ENCODE measurements at regions not wholly inside any gene's neighbourhood (a gene's known extent, or its start where the extent isn't known, plus 50 kb on each side); places are given as distances from the start of the nearest gene placed in this dataset.
"Not testable (repeated sequence)": the region's sequence is repeated elsewhere in the genome, so short reads cannot be mapped to it uniquely, and the experiment has no call there.

- DNase-seq (ENCODE audit: low read depth) = no peak
Measured at GRCh38 chr3:62926494-62926893, 51.3 kb upstream of the CADPS start.

- DNase-seq (ENCODE audit: low read depth) = no peak
Measured at GRCh38 chr3:62928256-62928655, 53.0 kb upstream of the CADPS start.

GRCh38 chr3:62929771-62930170 lies 54.6 kb upstream of the CADPS start:
- DNase-seq (ENCODE audit: low read depth) = no peak

- no peak for DNase-seq (ENCODE audit: low read depth)
Measured at GRCh38 chr3:62935793-62936192, 60.6 kb upstream of the CADPS start.

GRCh38 chr3:62936626-62937254 lies 61.5 kb upstream of the CADPS start:
- no peak for DNase-seq (ENCODE audit: low read depth)

DNA sequence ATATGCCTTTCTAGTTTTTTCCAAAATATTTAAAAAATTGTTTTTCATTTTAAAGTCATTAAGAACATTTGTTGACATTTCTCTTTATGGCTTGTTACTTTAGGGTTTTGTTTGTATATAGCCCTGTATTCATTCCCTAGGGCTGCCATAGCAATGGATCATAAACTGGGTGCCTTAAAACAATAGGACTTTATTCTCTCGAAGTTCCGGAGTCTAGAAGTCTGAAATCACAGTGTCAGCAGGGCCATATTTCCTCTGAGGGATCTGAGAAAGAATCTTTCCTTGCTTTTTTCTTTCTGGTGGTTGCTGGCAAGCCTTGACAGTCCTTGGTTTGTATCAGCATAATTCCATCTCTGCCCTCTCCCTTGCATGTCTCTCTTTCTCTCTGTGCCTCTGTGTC lies 63.4 kb upstream of the CADPS start:
- no peak for DNase-seq (ENCODE audit: low read depth)

- DNase-seq (ENCODE audit: low read depth) = no peak
Measured at GRCh38 chr3:62939707-62940106, 64.5 kb upstream of the CADPS start.

DNA sequence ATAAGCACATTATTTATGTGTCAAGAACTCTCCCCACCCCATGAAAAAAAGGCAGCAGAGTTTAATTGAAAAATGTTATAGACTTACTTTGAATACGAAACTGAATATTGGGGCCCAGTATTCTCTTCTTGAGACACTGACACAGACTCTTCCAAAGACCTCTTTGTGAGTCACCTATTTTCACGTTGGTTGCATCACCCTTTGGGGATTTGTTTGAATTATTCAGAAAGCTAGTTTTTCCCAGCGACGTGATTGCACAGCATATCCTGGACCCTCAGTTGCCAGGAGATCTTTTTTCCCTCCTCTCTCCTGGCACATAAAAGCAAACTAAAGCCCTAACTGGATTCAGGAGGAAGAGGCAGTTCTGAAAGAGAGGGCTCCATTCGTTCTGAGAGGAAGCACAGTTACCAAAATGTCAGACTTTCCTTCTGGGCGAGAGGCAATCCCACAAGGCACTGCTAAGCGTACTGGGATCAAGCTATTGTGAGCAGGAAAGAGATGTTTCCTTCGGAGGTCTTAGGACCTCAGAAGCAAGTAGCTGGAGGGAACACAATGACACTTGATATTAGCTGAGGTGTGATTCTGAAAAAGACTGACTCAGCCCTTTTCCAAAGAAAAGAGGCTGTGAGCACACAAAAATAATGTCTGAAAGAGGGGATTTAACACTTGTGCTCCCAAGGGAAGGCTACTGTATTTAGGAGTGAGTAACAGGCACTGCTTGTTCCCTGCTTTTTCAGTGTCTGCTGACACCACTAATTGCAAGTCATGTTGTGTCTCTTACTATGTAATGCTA lies 65.8 kb upstream of the CADPS start:
- peak; percentile 56 for DNase-seq (ENCODE audit: low read depth)

DNA sequence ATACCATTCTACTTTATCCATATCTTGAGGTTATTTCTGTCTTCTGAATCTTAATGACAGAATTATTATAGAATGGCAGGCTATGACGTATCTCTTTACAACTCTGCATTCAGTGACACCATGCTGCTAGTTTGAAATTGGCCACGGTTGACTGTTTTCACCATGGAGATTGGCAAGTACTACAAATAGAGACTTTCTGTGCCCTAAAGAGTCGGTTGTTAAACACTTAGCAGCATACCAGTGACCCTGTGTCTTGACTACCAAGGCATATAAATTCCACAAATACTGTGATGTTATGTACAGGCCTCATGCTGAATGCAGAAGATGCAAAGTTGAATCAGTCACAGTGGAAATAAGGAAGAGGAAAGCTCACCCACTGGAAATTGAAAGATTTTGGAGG lies 67.0 kb upstream of the CADPS start:
- DNase-seq (ENCODE audit: low read depth) = no peak

GRCh38 chr3:62942764-62943163 lies 67.5 kb upstream of the CADPS start:
- DNase-seq (ENCODE audit: low read depth) = no peak

DNA sequence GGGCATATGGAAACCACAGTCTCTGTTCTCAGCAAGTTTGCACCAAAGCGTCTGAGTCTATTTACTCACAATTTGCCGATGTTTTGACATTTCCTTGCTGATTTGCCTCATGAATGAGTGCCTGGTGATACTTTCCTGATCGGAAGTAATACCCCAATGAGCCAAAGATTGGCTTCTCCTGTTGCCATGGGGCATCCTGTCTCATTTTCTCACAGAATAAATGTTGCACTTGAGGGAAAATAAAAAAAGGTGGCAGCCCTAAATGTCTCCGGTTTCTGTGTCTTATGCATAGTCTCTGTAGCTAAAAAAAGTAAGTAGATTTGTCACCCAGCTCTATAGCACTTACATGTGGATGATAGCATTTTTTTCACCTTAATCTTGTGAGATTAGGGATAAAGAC lies 73.7 kb upstream of the CADPS start:
- no peak for DNase-seq (ENCODE audit: low read depth)

DNA sequence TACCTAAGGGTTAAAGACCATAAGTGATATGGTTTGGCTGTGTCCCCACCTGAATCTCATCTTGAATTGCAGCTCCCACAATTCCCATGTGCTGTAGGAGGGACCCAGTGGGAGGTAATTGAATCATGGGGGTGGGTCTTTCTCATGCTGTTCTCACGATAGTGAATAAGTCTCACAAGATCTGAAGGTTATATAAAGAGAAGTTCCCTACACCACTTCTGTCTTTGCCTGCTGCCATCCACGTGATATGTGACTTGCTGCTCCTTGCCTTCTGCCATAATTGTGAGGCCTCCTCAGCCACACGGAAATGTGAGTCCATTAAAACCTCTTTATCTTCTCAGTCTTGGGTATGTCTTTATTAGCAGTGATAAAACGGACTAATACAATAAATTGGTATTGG lies 75.0 kb upstream of the CADPS start:
- DNase-seq (ENCODE audit: low read depth) = no peak

GRCh38 chr3:62951037-62951613 lies 75.9 kb upstream of the CADPS start:
- DNase-seq (ENCODE audit: low read depth) = no peak

DNA sequence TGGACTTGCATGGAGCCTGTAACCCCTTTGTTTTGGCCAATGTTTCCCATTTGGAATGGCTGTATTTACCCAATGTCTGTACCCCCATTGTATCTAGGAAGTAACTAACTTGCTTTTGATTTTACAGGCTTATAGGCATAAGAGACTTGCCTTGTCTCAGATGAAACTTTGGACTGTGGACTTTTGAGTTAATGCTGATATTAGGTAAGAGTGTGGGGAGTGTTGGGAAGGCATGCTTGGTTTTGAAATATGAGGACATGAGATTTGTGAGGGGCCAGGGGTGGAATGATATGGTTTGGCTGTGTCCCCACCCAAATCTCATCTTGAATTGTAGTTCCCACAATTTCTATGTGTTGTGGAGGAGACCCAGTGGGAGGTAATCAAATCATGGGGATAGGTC lies 76.7 kb upstream of the CADPS start:
- DNase-seq (ENCODE audit: low read depth) = not testable (repeated sequence)

DNA sequence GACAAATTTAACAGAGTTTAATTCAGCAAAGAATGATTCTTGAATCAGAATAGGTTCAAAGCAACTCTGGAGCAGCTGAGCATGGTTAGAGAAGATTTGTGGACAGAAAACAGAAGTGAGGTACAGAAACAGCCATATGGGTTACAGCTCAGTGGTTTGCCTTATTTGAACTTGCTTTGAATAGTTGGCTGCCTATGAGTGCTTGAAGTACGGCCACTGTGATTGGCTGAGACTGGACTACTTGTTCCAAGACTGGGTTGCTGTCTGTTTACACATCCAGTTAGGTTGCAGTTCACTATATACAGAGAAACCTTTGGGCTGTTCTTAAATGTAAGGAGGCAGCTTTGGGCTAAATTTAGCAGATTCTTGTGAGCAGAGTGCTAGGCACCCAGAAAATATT lies 79.4 kb upstream of the CADPS start:
- DNase-seq (ENCODE audit: low read depth) = no peak

- no peak for DNase-seq (ENCODE audit: low read depth)
Measured at GRCh38 chr3:62955126-62955525, 79.9 kb upstream of the CADPS start.

GRCh38 chr3:62956411-62956810 lies 81.2 kb upstream of the CADPS start:
- DNase-seq (ENCODE audit: low read depth) = no peak

DNA sequence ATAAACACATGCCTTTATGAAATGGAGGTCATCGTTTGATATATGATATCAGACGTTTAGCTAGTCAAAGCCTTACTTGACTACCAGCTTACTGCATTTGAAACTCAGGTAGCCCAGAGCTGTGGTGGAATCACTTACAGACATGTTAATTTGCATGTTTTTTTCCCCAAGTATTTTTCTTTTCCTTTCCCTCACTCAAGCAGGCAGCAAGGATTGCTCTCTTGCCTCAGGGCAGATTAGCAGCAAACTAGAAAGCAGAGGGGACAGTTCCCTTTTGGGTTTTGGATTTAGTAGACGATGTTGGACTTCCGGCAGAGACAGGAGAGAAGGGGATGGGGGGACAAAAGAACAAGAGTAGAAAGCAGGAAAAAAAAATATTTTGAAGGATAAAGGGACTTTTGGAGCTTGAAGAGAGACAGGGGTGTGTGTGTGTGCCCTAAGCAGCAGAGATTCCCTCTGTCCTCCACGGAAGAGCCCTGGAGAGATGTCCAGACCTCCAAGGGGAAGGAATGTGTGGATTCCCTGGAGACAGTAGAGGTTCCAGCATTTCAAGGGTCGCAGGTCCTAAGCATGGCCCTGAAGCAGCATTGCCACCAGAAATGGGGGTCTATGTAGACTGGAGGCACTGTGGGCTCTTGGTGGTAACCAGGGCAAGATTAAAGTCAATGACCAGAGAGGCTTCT lies 86.8 kb upstream of the CADPS start:
- DNase-seq (ENCODE audit: low read depth) = no peak

DNA sequence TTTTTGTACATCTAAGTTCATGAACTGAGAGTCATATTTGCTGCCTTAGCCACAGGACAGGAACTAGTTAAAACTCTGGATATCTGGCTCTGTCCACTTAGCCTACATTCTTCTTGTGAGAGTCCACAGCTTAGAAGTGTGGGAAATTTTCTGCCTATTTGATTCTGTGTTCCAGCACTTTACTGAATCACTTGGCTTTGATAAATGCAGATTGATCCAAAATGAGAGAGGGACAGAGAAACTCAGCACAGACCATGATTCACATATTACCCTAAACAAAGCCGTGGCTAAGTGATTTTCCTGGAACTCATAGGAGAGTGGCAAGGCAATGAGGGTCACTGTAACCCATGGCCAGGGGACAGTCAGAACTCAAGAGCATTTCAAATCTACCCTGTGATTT lies 87.5 kb upstream of the CADPS start:
- DNase-seq (ENCODE audit: low read depth) = no peak

DNA sequence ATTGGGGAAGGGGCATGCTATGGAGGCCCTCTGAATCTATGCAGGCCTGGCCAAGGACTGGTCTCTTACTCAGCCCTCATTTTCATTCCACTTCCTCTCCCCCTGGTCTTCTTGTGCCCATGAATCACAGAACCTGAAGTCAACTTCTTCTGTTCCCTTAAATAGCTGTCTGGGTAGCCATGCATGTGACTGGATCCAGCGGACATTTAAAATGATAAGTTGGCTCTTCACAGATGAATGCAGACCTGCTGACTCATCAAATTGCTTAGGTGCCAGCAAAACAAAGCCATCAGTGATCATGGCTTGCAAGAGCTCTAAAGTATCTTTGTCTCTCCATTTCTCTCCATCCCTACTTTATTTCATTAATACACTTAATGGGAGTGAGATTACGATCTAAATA lies 90.1 kb upstream of the CADPS start:
- no peak for DNase-seq (ENCODE audit: low read depth)

GRCh38 chr3:62968128-62968527 lies 92.9 kb upstream of the CADPS start:
- no peak for DNase-seq (ENCODE audit: low read depth)

DNA sequence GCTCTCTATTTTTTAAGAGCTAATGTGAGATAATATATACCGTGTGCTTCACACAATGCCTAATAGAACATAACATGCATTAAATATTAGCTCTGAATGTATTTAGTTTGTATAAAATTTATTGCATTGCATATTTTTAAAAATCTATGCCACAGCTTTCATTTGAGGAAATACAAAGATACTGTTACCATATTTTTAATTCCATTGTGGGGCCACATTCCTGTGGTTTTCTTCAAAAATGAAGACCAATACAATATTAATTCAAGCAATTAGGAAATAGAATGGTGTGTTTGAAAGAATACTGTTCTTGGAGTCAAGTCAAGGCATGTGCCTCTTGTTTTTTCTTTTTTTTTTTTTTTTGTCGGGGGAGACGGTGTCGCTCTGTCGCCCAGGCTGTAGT lies 95.4 kb upstream of the CADPS start:
- no peak for DNase-seq (ENCODE audit: low read depth)

DNA sequence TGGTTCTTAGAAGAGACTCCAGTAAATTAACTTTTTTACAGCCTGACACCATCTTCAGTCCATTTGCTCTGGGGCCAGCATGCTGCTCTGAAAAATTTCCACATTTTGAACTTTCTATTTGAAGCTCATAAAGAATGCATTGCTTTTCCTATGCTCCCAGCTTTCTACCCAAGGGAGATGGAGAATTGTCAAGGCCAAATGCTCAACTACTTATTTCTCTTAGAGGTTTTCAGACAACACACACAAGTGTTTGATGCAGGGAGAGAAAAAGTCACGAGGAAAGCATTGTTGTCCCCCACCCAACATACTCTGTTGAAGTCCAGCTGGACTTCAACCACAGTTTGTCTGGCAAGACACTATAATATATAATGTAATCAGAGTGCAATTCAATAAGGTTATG lies 100.3 kb upstream of the CADPS start:
- no peak for DNase-seq (ENCODE audit: low read depth)
